ENCODE measurements at regions not wholly inside any gene's neighbourhood (a gene's known extent, or its start where the extent isn't known, plus 50 kb on each side); places are given as distances from the start of the nearest gene placed in this dataset.

DNA sequence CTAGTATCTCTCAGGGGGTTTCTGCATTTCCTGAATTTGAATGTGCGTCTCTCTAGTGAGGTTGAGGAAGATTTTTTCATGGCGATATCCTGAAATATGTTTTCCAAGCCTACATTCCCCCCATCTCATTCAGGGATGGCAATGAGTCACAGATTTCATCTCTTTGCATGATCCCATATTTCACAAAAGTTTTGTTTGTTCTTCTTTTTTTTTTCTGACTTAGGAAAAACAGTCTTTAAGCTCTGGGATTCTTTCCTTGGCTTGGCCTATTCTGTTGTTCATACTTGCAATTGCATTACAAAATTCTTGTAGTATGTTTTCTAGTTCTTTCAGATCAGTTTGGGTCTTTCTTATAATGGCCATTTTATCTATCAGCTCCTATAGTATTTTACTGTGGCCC, 136.5 kb downstream of the DSEL start:
- DNase-seq, result no peak

- no peak for DNase-seq
These were observed 140.1 kb downstream of the DSEL start for GRCh38 chr18:67376372-67376771.

GRCh38 chr18:67373636-67374035, 142.9 kb downstream of the DSEL start:
- DNase-seq, result no peak

DNA sequence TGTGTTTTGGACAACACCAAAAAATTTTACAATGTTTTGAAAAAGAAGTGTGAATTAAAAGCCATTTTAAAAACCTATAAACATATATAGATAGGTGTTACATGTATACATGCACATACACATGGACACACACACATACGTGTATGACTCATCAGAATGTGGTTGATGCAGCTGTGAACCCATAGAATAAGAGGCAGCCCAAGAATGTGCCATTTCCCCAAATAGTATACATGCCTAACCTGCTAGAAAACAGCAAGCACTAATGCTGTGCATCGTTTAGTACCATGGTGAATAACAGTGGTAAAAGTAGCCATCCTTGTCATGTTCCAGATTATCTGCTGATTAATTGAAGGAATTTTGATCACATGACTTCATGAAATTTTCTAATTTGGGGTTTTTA, 149.0 kb downstream of the DSEL start:
- no peak for DNase-seq

- DNase-seq, result no peak
These were observed 152.8 kb downstream of the DSEL start for GRCh38 chr18:67363694-67364093.

DNA sequence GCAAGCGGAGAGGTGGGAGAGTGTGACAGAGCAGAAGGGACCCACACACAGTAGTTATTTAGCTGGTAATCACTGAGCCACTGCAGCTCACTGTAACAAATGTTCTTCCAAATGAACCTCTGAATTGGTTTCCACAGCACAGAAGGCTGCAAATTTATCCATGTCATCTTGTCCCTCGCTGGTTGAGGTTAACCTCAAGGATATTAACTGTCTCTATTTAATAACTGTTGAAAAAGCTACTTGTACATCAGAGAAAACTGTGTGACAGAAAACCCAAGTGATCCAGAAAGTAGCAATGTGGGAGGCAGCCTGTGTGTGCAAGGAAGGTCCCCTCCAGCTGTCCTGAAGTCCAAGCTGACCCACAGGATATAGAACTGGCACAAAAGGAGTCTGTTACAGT, 153.6 kb downstream of the DSEL start:
- no peak for DNase-seq

GRCh38 chr18:67359873-67360838, 156.4 kb downstream of the DSEL start:
- DNase-seq, result no peak

- no peak for DNase-seq
These were observed 157.6 kb downstream of the DSEL start for GRCh38 chr18:67358947-67359346.

- no peak for DNase-seq
These were observed 161.8 kb downstream of the DSEL start for GRCh38 chr18:67354692-67355091.

DNA sequence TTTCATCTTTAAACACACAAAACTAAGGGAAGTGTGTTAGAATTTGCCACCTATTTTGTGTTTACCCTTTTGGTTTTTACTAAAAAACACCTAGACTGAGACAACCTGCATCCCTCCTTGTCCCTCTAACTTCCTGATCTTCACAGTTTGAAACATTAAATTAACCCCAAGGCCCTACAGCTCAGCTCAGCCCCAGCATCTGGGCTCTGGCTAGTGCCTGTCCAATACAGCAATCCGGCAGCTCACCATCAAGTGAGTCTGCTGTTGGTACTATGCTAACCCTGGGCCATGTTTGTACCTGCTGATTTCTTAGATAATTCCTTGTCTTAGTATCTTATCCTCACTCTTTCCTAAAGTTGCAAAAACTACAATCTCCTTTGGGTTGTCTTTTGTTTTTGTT, 162.4 kb downstream of the DSEL start:
- no peak for DNase-seq

DNA sequence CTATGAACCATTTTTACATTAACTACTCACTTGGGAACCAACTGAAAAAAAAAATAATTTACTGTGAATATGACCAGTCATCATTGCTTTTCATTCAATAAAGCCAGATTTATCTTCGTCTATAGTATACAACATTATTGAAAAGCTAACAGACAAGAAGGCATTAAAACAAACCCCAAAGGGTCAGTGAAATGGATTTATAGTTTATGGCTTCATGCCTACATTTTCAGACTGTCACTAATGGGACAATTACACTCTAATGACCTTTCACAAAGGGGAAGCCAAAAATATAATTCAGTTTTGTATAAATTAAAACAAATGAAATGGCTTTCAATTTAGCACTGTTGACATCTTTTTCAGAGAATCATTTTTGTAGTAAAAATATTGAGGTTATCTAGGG, 169.1 kb downstream of the DSEL start:
- no peak for DNase-seq

- no peak for DNase-seq
These were observed 174.4 kb downstream of the DSEL start for GRCh38 chr18:67342159-67342558.

- DNase-seq, result no peak
These were observed 178.8 kb downstream of the DSEL start for GRCh38 chr18:67337696-67338095.

DNA sequence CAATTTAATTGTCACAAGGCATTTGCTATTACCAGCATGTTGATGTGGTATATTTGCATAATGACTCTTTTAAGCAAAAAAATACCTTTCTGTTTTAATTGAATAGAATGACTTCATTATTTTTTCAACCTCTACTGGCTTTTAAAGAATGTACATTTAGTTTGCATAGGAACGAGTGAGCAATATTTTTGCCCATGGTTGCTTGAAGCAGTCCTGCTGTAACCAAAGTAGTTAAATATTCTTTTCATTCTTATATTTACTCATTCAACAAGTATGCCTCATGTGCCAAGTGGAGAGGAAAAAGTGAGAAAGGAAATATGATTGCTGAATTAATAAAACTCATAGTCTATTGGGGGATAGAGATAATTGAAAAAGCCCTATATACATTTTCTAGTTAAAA, 184.7 kb downstream of the DSEL start:
- no peak for DNase-seq

GRCh38 chr18:67319109-67319508, 197.4 kb downstream of the DSEL start:
- DNase-seq, result no peak

DNA sequence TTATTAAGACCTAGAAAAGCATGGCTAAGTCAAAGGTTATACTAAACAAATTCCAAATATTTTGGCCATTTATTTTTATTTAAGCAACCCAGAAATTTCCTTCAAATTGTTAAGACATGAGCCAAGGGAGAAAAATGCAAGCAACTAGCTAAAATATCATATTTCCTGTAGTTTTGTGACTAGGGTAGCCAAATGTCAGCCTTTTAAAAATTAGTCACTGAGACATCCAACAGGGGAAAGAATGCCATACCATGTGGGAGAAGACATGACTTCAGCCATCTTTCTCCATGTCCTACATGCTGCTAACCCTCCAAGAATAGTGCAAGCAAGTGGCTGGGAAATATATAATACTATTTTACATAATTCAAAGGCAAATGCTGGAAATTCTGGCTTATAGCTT, 197.9 kb downstream of the DSEL start:
- no peak for DNase-seq

DNA sequence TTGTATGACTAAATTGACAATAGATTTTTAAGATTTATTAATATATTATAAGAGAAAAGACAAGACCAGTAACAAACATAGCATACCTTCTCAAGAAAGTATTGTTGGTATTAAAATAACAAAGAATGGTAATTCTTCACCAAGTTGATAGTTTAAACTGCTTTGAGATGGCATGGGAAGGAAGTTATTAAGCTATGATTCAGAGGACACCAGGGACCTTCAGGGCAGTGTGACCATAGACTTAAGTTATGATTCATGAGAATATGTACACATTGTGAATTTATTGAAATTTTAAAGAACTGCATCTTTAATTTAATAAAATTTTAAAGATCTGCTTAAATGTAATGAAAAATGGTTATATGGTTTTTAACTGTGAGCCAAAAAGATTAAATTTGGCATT, 205.7 kb downstream of the DSEL start:
- no peak for DNase-seq

GRCh38 chr18:67308819-67309218, 207.7 kb downstream of the DSEL start:
- no peak for DNase-seq

DNA sequence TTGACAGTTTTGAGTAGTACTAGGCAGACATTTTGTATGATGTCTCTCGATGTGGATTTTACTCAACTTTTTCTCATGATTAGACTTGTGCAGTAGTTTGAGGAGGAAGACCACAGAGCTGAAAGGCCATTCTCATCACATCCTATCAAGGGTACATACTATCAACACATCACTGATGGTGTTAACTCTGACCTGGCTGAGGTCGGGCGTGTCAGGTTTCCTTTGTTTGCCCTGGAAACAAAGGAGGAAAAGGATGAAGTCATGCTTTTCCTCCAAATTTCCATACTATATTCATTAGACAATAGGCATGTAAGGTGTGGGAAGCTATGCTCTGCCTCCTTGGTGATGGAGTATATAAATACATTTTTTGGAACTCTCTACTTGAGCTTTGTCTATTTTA, 211.1 kb downstream of the DSEL start:
- DNase-seq, result no peak

GRCh38 chr18:67302043-67302442, 214.5 kb downstream of the DSEL start:
- DNase-seq, result peak; percentile 9

- DNase-seq, result no peak
These were observed 214.9 kb downstream of the DSEL start for GRCh38 chr18:67301592-67301991.

DNA sequence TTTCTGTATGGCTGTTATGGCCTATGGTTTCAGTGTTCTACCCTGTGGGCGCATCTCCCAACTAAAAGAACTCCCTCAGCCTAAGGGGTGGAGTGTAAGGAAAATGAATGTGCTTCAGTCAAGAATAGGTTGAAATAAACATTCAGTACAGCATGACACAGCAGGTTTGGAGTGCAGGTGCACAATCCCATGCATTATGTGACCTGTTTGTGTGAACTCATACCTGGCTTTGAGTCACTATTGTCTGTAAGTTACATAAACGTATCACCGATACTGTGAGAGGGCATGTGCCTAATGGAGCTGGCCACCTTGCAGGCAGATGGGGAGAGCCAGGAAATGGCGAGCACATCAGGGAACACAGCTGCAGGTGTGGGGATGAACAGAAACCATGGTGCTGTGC, 216.0 kb downstream of the DSEL start:
- no peak for DNase-seq

GRCh38 chr18:67292814-67293213, 223.7 kb downstream of the DSEL start:
- DNase-seq, result no peak

GRCh38 chr18:67290421-67290820, 226.1 kb downstream of the DSEL start:
- DNase-seq, result no peak

GRCh38 chr18:67285583-67285982, 230.9 kb downstream of the DSEL start:
- DNase-seq, result no peak

Data from central memory CD4-positive, alpha-beta T cell (primary cell).